Smooth muscle cell of the brain vasculature (primary cell): ENCODE measurements at regions not wholly inside any gene's neighbourhood (a gene's known extent, or its start where the extent isn't known, plus 50 kb on each side); places are given as distances from the start of the nearest gene placed in this dataset.
"Not testable (repeated sequence)": the region's sequence is repeated elsewhere in the genome, so short reads cannot be mapped to it uniquely, and the experiment has no call there.

Experiments used
- DNase-seq: peaks from one replicate; pipeline ENCODE4 v3.0.0-alpha.2; 2012; ENCODE audit warnings: low read depth, low spot score

GRCh38 chr7:93747019-93747418, 143.5 kb downstream of the TFPI2 start:
- DNase-seq = no peak

DNA sequence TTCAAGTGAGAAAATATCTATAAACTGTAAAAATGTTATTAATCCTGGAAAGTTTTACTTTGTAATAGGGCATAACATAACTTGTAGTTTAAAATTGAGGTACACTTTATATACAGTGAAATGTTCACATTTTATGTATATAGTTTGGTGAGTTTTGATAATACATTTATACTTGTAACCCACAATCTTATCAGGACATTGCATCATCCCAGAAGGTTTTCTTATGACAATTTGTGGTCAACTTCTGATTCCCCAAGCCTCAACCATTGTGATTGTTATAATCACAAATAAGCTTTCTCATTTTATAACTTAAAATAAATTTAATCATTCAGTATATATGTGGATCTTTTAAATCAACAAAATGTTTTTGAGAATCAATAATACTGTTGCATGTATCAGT, 151.1 kb downstream of the TFPI2 start:
- no peak for DNase-seq

- no peak for DNase-seq
Observed at GRCh38 chr7:93737953-93738352, 152.6 kb downstream of the TFPI2 start.

GRCh38 chr7:93736668-93737369, 153.7 kb downstream of the TFPI2 start:
- no peak for DNase-seq

DNA sequence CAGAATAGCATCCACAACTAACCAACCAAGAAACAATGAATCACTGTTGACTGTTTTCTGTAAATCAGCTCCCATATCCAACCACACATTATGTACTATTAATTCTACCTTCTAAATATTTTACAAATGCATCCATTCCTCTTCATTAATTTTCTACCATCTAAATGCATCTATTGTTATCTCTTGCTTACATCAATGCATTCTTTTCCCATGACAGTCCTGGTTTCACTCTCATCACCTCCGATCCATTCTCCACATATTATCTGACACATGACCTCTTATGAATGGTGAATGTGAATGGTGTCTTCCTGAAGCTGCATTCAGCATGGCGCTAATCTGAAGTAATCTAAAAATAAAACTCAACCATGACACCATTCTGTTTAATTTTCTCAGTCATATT, 153.8 kb upstream of the CALCR start:
- no peak for DNase-seq

DNA sequence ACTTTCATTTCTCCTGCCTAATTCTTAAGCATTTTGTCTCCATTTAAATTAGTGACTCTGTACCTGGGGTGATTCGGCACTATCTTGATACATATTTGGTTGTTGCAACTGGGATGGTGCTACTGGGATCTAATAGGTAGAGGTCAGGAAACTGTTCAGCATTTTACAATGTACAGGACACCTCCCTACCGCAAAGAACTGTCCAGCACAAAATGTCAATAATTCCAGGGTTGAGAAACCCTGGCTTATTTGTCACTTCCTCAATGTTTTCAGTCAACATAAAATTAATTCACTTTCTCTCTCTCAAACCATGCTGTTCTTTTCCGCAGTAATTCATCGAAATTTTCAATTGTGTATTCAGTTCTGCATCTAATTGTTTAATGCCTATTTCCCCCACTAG, 151.4 kb upstream of the CALCR start:
- DNase-seq = no peak

DNA sequence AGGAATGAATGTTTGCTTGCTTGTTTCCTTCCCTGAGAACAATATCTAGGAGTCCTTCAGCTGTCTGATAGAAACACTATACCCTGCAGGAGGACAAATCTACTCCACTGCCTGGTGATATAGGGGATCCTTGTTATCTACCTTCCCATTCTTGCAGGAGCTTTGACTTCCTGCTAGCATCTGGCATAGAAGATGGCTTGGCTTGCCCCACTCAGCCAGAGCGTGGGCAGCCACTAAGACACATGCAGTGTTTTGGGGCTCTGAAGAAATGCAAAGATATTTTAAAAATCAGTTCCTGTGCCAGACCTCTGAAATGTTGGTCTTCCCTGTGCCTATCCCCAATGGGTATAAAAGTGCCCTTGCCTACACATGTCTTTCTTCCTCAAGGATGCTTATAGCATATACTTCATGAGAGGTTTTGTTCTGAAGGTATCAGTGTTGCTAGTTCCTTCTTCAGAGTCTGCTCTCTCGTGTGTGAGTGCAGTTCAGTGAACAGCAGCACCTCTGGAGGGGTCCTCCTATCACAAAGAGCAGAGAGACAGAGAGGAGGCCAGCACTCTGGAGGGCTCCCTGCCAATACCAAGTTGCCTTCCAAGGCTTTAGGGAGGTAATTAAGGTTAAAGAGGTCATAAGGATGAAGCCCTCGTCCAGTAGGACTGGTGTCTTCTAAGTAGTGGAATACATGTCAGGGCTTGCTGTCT, 149.1 kb upstream of the CALCR start:
- DNase-seq = no peak

DNA sequence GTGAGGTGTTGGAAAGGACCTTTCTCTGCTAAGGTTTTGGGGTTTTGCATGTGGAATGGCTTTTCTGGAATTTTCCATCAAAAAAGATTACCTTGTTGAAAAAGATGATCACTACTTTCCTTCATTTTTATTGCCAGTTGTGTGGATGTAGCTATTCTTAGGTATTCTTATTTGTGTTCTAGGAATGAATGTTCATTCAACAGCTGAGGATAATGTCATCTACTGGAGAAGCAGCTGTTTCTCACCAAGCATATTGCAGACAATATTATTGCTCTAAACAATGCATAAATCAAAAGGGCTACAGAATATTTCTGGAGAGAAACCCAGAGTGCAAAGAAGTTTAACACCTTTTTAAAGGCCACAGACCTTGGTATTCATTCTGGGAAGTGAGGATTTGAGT, 145.6 kb upstream of the CALCR start:
- DNase-seq = no peak

DNA sequence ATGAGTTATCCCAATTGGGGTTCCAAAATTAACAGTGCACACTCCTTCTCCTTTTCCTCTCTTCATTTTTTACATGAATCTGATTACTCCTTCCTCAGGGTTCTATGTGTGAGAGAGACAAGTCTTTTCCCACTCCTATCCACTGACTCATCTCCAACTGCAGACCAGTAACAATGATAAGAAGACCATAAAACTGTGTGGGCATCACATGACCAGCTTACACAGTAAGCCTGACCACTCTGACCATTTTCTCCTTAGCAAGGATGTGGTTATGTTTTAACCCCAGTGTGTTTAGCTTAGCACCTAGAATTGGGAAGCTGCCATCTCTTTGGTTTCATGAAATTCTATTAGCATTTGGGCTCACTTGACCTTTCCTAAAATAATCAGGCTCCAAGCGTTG, 145.0 kb upstream of the CALCR start:
- no peak for DNase-seq

GRCh38 chr7:93717217-93717900, 142.8 kb upstream of the CALCR start:
- DNase-seq = no peak

DNA sequence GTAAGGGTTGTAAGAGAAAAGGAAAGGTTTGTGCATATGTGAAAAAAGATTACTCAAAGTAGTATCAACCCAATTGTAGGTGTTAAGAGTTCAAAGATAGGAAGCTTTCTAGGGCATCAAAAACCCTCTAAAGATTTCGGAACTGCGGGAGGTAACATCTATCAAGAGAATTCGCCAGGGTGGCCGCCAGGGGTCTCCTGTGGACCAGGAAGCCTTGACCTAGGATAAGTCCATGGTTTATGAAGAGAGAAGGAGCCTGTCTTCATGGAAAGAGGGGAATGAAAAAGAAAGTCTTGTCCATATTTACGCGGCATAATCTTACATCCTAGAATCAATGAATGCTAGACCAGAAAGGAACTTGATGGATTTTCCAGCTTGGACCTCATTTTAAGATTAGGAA, 140.7 kb upstream of the CALCR start:
- no peak for DNase-seq

GRCh38 chr7:93711926-93712325, 137.4 kb upstream of the CALCR start:
- DNase-seq = no peak

DNA sequence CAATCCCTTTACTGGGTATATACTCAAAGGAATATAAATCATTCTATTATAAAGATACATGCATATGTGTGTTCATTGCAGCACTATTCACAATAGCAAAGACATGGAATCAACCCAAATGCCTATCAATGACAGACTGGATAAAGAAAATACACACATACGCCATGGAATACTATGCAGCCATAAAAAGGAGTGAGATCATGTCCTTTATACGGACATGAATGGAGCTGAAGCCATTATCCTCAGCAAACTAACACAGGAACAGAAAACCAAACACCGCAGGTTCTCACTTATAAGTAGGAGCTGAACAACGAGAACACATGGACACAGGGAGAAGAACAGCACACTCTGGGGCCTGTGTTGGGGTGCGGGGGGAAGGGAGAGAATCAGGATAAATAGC, 133.7 kb upstream of the CALCR start:
- not testable (repeated sequence) for DNase-seq

DNA sequence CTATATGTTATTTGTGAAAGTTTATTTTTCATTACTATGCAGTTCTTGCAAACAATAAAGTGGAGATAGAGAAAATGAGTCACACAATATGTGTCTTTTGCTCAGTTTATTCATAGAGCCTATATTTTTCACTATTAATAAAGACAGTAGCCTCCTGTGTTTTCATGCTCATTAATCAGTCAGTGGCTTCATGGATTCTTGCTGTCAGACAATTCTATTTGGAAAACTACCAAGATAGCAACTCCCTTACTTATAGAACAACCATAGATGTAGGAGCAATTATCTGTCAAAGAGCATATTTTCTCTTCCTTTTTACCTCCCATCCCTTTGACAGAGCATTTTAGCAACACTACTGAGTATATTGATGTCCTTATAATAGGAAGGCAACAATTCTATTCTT, 132.7 kb upstream of the CALCR start:
- DNase-seq = no peak

DNA sequence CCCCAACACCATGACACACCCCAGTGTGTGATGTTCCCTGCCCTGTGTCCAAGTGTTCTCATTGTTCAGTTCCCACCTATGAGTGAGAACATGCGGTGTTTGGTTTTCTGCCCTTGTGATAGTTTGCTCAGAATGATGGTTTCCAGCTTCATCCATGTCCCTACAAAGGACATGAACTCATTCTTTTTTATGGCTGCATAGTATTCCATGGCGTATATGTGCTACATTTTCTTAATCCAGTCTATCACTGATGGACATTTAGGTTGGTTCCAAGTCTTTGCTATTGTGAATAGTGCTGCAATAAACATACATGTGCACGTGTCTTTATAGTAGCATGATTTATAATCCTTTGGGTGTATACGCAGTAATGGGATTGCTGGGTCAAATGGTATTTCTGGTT, 131.6 kb upstream of the CALCR start:
- not testable (repeated sequence) for DNase-seq

DNA sequence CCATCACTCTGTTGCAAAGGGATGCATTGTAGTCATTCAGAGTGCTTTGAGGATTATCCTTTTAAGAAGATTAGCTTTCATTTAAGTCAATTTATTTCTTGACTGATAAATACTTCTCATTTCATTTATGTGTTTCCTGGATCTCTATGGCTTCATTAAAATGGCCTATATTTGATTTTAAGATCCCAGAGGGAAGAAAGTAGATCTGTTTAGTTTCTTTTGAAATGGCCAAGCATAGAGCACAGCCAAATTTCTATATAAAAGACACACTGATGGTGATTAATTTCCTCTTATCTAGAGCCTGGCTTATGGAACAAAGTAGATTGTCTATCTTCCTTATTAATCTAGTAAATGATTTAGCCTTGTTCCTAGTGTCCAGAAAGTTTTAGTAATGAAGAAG, 129.7 kb upstream of the CALCR start:
- DNase-seq = no peak

DNA sequence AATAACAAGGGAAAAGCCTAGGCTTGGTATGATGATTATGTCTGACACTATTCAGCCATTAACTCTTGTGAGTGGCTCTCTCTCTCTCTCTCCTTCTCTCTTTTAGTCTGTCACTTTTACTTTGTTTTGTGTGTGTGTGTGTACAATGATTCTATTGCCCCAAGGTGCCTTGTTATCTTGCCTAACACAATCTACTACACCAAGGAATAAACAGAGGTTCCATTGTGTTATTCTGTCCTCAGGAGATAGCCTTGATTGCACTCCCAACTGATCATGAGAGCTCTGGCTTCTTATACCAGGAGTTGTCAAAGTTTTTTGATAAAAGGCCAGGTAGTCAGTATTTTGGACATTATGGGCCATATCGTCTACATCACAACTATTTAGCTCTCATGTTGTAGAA, 123.4 kb upstream of the CALCR start:
- DNase-seq = no peak

GRCh38 chr7:93693796-93694195, 119.3 kb upstream of the CALCR start:
- DNase-seq = no peak

DNA sequence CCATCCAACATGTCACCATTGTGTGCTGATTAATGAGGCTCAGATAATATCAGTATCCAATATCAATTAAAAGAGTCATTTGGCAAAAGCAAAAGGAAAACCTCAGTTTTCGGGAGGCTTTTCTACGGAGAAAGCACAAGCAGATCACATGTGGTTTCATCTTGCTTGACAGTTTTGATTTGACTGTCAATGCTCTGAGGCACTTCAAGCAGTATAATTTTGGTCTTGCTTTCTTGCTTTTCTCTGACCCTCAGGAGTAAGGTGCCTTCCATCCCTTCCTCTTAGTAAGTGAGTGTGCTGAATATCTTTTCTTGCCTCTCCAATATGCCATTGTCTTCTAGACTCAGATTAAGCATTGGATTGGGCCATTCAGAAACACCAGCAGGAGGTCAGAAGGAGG, 115.5 kb upstream of the CALCR start:
- no peak for DNase-seq

- no peak for DNase-seq
Observed at GRCh38 chr7:93678185-93678584, 103.7 kb upstream of the CALCR start.

GRCh38 chr7:93663561-93664299, 89.2 kb upstream of the CALCR start:
- no peak for DNase-seq

GRCh38 chr7:93658163-93658562, 83.6 kb upstream of the CALCR start:
- DNase-seq = not testable (repeated sequence)
